IPS-15b (cell line): ENCODE measurements at regions not wholly inside any gene's neighbourhood (a gene's known extent, or its start where the extent isn't known, plus 50 kb on each side); places are given as distances from the start of the nearest gene placed in this dataset.

Experiments used
- H3K27me3 ChIP-seq: one replicate; pipeline ENCODE4 v1.6.1; 2013; ENCODE audit warnings: low read length; ENCODE audit not compliant: control insufficient read depth, insufficient read depth
- H3K36me3 ChIP-seq: one replicate; pipeline ENCODE4 v1.6.1; 2013; ENCODE audit warnings: low read length; ENCODE audit not compliant: control insufficient read depth, insufficient read depth
- H3K4me1 ChIP-seq: one replicate; pipeline ENCODE4 v1.6.1; 2013; ENCODE audit warnings: mild to moderate bottlenecking, low read length; ENCODE audit not compliant: control insufficient read depth, insufficient read depth
- H3K4me3 ChIP-seq: one replicate; pipeline ENCODE4 v1.5.1; 2013; ENCODE audit warnings: low read depth, low read length
- H3K9ac ChIP-seq: one replicate; pipeline ENCODE4 v1.6.1; 2013; ENCODE audit warnings: low read depth, mild to moderate bottlenecking, low read length
- H3K9me3 ChIP-seq: one replicate; pipeline ENCODE4 v1.6.1; 2013; ENCODE audit warnings: mild to moderate bottlenecking, low read length; ENCODE audit not compliant: control insufficient read depth, insufficient read depth

DNA sequence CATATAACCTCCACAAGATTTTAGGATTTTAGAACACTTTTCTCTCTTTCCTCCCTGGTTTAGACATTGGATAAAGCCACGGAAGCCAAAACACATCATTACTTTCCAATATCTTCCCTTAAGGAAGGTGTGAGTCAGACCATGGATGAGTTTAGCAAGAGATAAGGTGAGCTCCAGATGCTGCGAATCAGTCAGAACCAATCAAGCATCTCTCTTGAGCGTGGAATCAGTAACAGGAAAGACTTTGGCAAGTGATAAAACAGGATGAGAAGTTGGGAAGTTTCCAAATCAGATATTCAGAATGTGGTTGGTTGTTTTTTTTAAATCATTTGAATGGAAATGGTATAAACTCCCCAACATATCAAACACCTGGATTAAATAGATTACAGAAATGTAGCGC lies 397.8 kb downstream of the EFNA5 start:
- Histone ChIP-seq H3K9ac (no peak overlapping the region), H3K4me3 (no peak overlapping the region), H3K9me3 (no peaks in the 10 kb centered on the region), H3K4me1 (peaks cover 6% of the 10 kb centered on the region), H3K36me3 (no peaks in the 10 kb centered on the region), H3K27me3 (no peaks in the 10 kb centered on the region)

DNA sequence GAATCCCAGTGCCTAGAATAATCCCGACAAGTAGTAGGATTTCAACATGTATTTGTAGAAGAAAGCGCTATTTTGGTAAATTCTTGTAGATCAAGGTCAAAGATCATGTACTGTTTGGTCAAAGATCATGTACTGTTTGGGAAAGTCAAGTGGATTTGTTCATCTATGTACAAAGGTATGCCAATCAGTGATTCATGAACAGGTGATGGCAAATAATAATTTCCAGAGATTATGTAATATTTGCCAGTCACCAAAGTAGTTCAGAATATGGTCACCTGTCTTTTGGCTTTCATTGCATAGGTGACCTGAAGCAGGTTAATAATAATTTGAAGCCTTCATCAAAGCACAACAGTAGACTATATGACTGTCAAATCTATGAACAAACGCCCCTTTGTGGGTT lies 398.2 kb downstream of the EFNA5 start:
- Histone ChIP-seq H3K9me3 (no peaks in the 10 kb centered on the region), H3K4me3 (no peak overlapping the region), H3K4me1 (peaks cover 6% of the 10 kb centered on the region), H3K36me3 (no peaks in the 10 kb centered on the region), H3K9ac (no peak overlapping the region), H3K27me3 (no peaks in the 10 kb centered on the region)

- H3K4me1 ChIP-seq: peaks cover 6% of the 10 kb centered on the region
- H3K27me3 ChIP-seq: no peaks in the 10 kb centered on the region
- no peak overlapping the region for H3K4me3 ChIP-seq
- no peaks in the 10 kb centered on the region for H3K9me3 ChIP-seq
- no peak overlapping the region for H3K9ac ChIP-seq
- H3K36me3 ChIP-seq: no peaks in the 10 kb centered on the region
Measured at GRCh38 chr5:107271682-107272350, 398.9 kb downstream of the EFNA5 start.

DNA sequence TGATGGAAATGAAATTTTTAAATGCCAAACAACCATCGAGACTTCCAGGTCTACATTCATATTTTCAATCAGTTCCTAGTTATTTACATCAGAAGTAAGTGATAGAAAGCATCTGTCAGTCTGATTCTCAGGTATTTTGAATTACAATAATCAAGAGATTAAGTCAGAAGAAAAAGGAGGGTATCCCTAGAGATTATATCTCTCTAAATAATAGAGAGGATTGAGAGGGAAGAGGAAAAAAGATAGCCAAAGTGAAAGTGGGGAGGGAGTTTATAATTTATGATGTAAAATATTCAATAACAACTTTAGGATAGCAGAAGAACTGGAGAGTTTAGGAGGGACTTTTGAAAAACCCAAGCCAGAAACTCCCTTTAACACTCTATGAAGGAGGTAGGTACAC lies 400.2 kb downstream of the EFNA5 start:
- Histone ChIP-seq H3K4me1 (peaks cover 6% of the 10 kb centered on the region), H3K9me3 (no peaks in the 10 kb centered on the region), H3K36me3 (no peaks in the 10 kb centered on the region), H3K9ac (no peak overlapping the region), H3K27me3 (no peaks in the 10 kb centered on the region), H3K4me3 (no peak overlapping the region)

DNA sequence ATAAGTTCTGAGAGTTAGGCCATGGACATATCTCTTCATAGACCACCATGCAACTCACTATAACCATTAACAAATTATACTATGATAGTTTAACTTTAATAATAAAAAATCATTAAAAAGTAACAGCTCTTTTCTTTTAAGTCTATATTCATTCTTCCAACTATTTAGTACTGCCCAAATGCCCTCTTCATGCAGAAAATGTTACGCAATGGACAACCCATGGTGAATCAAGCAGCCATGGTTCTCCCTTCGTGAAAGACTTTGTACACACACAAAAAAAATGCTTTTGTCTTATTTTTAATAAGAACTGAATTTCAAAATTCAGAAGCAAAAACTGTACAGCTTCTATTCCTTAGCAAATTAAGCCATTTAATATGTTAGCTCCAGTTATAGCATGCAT lies 401.1 kb downstream of the EFNA5 start:
- Histone ChIP-seq H3K27me3 (no peaks in the 10 kb centered on the region), H3K9me3 (no peaks in the 10 kb centered on the region), H3K36me3 (no peaks in the 10 kb centered on the region), H3K9ac (no peak overlapping the region), H3K4me1 (peaks cover 6% of the 10 kb centered on the region), H3K4me3 (no peak overlapping the region)

GRCh38 chr5:107269256-107269655 lies 401.5 kb downstream of the EFNA5 start:
- Histone ChIP-seq H3K27me3 (no peaks in the 10 kb centered on the region), H3K36me3 (no peaks in the 10 kb centered on the region), H3K4me3 (no peak overlapping the region), H3K9ac (no peak overlapping the region), H3K4me1 (peaks cover 6% of the 10 kb centered on the region), H3K9me3 (no peaks in the 10 kb centered on the region)

GRCh38 chr5:107268241-107268640 lies 402.5 kb downstream of the EFNA5 start:
- Histone ChIP-seq H3K4me3 (no peak overlapping the region), H3K4me1 (peaks cover 6% of the 10 kb centered on the region), H3K9me3 (no peaks in the 10 kb centered on the region), H3K36me3 (no peaks in the 10 kb centered on the region), H3K9ac (no peak overlapping the region), H3K27me3 (no peaks in the 10 kb centered on the region)

- no peaks in the 10 kb centered on the region for H3K27me3 ChIP-seq
- no peak overlapping the region for H3K9ac ChIP-seq
- no peak overlapping the region for H3K4me3 ChIP-seq
- no peaks in the 10 kb centered on the region for H3K36me3 ChIP-seq
- H3K9me3 ChIP-seq: no peaks in the 10 kb centered on the region
- peaks cover 5% of the 10 kb centered on the region for H3K4me1 ChIP-seq
Measured at GRCh38 chr5:107266100-107266499, 404.6 kb downstream of the EFNA5 start.

- no peaks in the 10 kb centered on the region for H3K9me3 ChIP-seq
- H3K4me3 ChIP-seq: no peak overlapping the region
- H3K36me3 ChIP-seq: no peaks in the 10 kb centered on the region
- no peaks in the 10 kb centered on the region for H3K27me3 ChIP-seq
- no peak overlapping the region for H3K9ac ChIP-seq
- no peaks in the 10 kb centered on the region for H3K4me1 ChIP-seq
Measured at GRCh38 chr5:107265193-107265592, 405.5 kb downstream of the EFNA5 start.

GRCh38 chr5:107263387-107264018 lies 407.2 kb downstream of the EFNA5 start:
- no peak overlapping the region for H3K4me3 ChIP-seq
- no peak overlapping the region for H3K9ac ChIP-seq
- H3K9me3 ChIP-seq: no peaks in the 10 kb centered on the region
- H3K4me1 ChIP-seq: no peaks in the 10 kb centered on the region
- H3K36me3 ChIP-seq: no peaks in the 10 kb centered on the region
- no peaks in the 10 kb centered on the region for H3K27me3 ChIP-seq

GRCh38 chr5:107257885-107258520 lies 412.7 kb downstream of the EFNA5 start:
- Histone ChIP-seq H3K4me3 (no peak overlapping the region), H3K9me3 (no peaks in the 10 kb centered on the region), H3K4me1 (no peaks in the 10 kb centered on the region), H3K36me3 (no peaks in the 10 kb centered on the region), H3K9ac (no peak overlapping the region), H3K27me3 (no peaks in the 10 kb centered on the region)

GRCh38 chr5:107254902-107255234 lies 415.9 kb downstream of the EFNA5 start:
- no peak overlapping the region for H3K9ac ChIP-seq
- H3K27me3 ChIP-seq: no peaks in the 10 kb centered on the region
- H3K9me3 ChIP-seq: no peaks in the 10 kb centered on the region
- H3K4me3 ChIP-seq: no peak overlapping the region
- no peaks in the 10 kb centered on the region for H3K4me1 ChIP-seq
- H3K36me3 ChIP-seq: no peaks in the 10 kb centered on the region
